HEK293 (cell line): ENCODE measurements at regions not wholly inside any gene's neighbourhood (a gene's known extent, or its start where the extent isn't known, plus 50 kb on each side); places are given as distances from the start of the nearest gene placed in this dataset.

Experiments
- BCL11A ChIP-seq: fragments of 450-650 bp; formaldehyde crosslinking; IDR thresholded peaks from 2 replicates; pipeline ENCODE4 v1.5.1; 2016; ENCODE audit warnings: low read depth, missing biosample characterization, missing genetic modification characterization
- GLIS1 ChIP-seq: fragments of 450-650 bp; formaldehyde crosslinking; IDR thresholded peaks from 2 replicates; pipeline ENCODE4 v1.5.1; 2016; ENCODE audit warnings: missing biosample characterization, missing genetic modification characterization
- HOXD13 ChIP-seq: sonication (generic); formaldehyde crosslinking; IDR thresholded peaks from 2 replicates; pipeline ENCODE4 v1.8.0; 2022; ENCODE audit warnings: missing genetic modification reagents, borderline replicate concordance
- ZNF140 ChIP-seq: fragments of 450-650 bp; formaldehyde crosslinking; IDR thresholded peaks from 2 replicates; pipeline ENCODE4 v1.5.1; 2016; ENCODE audit warnings: missing biosample characterization, missing genetic modification characterization
- ZNF292 ChIP-seq: fragments of 450-650 bp; formaldehyde crosslinking; IDR thresholded peaks from 2 replicates; pipeline ENCODE4 v1.5.1; 2016; ENCODE audit warnings: low read depth, missing biosample characterization, missing genetic modification characterization, borderline replicate concordance
- ZNF76 ChIP-seq: fragments of 450-650 bp; formaldehyde crosslinking; IDR thresholded peaks from 2 replicates; pipeline ENCODE4; 2016; ENCODE audit warnings: low read depth, missing biosample characterization, missing genetic modification characterization, borderline replicate concordance
- ZNF777 ChIP-seq: fragments of 450-650 bp; formaldehyde crosslinking; IDR thresholded peaks from 2 replicates; pipeline ENCODE4 v1.5.1; 2017; ENCODE audit warnings: missing biosample characterization, missing genetic modification characterization, borderline replicate concordance
- TF ChIP-seq, protein P1 (sequence below): fragments of 450-650 bp; formaldehyde crosslinking; IDR thresholded peaks from 2 replicates; pipeline ENCODE4 v1.5.1; 2016; ENCODE audit warnings: missing biosample characterization, missing genetic modification characterization
- TF ChIP-seq, protein P2 (sequence below): fragments of 450-650 bp; formaldehyde crosslinking; IDR thresholded peaks from 2 replicates; pipeline ENCODE4 v1.5.1; 2016; ENCODE audit warnings: missing biosample characterization, missing genetic modification characterization
- TF ChIP-seq, protein P3 (sequence below): fragments of 450-650 bp; formaldehyde crosslinking; IDR thresholded peaks from 2 replicates; pipeline ENCODE4 v1.5.1; 2016; ENCODE audit warnings: missing biosample characterization, missing genetic modification characterization, borderline replicate concordance
- TF ChIP-seq, protein P4 (sequence below): fragments of 450-650 bp; formaldehyde crosslinking; conservative IDR thresholded peaks from 2 replicates; pipeline ENCODE4 v1.5.1; 2016; ENCODE audit warnings: low read depth, missing biosample characterization, missing genetic modification characterization

DNA sequence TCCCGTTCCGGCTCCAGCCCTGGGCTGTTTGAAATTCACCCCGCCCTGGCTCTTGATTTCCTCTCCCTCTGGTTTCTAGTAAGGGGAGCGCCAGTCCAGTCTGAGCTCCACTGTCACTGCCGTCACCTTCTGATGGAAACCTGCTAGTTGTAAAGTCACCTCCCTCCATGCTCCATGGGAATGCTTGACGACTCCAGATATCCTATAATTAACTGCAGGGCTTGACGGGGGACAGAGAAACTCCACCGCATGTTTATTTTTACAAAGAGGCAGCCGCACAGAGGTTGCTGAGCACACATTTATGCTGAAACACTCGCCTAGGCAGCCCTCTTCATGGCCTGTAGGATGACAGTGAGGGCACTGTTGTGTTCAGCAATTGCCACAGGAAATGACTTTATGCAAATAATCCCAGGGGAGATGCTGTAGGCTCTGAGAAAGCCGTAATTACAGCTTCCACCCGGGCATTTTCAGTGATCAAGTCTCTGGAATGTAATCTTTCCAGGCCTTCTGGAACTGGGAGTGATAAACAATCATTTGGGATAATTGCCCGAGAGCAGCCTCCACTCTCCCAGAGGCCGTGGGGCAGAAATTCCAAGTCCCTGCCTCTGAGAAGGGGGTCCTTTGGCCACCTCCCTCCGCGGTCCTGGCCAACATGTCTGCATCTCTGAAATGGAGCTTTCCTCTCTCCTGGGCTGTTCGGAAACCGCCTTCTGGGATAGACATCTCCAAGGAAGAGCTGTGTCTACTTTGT, 300.5 kb downstream of the KLF6 start:
- TF ChIP-seq, protein P1, sequence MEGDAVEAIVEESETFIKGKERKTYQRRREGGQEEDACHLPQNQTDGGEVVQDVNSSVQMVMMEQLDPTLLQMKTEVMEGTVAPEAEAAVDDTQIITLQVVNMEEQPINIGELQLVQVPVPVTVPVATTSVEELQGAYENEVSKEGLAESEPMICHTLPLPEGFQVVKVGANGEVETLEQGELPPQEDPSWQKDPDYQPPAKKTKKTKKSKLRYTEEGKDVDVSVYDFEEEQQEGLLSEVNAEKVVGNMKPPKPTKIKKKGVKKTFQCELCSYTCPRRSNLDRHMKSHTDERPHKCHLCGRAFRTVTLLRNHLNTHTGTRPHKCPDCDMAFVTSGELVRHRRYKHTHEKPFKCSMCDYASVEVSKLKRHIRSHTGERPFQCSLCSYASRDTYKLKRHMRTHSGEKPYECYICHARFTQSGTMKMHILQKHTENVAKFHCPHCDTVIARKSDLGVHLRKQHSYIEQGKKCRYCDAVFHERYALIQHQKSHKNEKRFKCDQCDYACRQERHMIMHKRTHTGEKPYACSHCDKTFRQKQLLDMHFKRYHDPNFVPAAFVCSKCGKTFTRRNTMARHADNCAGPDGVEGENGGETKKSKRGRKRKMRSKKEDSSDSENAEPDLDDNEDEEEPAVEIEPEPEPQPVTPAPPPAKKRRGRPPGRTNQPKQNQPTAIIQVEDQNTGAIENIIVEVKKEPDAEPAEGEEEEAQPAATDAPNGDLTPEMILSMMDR: no peak
- TF ChIP-seq, protein P2, sequence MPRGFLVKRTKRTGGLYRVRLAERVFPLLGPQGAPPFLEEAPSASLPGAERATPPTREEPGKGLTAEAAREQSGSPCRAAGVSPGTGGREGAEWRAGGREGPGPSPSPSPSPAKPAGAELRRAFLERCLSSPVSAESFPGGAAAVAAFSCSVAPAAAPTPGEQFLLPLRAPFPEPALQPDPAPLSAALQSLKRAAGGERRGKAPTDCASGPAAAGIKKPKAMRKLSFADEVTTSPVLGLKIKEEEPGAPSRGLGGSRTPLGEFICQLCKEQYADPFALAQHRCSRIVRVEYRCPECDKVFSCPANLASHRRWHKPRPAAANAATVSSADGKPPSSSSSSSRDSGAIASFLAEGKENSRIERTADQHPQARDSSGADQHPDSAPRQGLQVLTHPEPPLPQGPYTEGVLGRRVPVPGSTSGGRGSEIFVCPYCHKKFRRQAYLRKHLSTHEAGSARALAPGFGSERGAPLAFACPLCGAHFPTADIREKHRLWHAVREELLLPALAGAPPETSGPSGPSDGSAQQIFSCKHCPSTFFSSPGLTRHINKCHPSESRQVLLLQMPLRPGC: peak; percentile 25; the same call in 1 of the 2 replicates
- TF ChIP-seq ZNF140 (tag by site-specific recombination) (no peak), ZNF76 (tag by site-specific recombination) (no peak), BCL11A (no peak), GLIS1 (tag by site-specific recombination) (peak; percentile 73), ZNF292 (tag by site-specific recombination) (no peak), ZNF777 (tag by site-specific recombination) (no peak), HOXD13 (CRISPR knock-in tag) (no peak)
- TF ChIP-seq, protein P3, sequence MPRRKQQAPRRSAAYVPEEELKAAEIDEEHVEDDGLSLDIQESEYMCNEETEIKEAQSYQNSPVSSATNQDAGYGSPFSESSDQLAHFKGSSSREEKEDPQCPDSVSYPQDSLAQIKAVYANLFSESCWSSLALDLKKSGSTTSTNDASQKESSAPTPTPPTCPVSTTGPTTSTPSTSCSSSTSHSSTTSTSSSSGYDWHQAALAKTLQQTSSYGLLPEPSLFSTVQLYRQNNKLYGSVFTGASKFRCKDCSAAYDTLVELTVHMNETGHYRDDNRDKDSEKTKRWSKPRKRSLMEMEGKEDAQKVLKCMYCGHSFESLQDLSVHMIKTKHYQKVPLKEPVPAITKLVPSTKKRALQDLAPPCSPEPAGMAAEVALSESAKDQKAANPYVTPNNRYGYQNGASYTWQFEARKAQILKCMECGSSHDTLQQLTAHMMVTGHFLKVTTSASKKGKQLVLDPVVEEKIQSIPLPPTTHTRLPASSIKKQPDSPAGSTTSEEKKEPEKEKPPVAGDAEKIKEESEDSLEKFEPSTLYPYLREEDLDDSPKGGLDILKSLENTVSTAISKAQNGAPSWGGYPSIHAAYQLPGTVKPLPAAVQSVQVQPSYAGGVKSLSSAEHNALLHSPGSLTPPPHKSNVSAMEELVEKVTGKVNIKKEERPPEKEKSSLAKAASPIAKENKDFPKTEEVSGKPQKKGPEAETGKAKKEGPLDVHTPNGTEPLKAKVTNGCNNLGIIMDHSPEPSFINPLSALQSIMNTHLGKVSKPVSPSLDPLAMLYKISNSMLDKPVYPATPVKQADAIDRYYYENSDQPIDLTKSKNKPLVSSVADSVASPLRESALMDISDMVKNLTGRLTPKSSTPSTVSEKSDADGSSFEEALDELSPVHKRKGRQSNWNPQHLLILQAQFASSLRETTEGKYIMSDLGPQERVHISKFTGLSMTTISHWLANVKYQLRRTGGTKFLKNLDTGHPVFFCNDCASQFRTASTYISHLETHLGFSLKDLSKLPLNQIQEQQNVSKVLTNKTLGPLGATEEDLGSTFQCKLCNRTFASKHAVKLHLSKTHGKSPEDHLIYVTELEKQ (tag by site-specific recombination): no peak
- TF ChIP-seq, protein P4, sequence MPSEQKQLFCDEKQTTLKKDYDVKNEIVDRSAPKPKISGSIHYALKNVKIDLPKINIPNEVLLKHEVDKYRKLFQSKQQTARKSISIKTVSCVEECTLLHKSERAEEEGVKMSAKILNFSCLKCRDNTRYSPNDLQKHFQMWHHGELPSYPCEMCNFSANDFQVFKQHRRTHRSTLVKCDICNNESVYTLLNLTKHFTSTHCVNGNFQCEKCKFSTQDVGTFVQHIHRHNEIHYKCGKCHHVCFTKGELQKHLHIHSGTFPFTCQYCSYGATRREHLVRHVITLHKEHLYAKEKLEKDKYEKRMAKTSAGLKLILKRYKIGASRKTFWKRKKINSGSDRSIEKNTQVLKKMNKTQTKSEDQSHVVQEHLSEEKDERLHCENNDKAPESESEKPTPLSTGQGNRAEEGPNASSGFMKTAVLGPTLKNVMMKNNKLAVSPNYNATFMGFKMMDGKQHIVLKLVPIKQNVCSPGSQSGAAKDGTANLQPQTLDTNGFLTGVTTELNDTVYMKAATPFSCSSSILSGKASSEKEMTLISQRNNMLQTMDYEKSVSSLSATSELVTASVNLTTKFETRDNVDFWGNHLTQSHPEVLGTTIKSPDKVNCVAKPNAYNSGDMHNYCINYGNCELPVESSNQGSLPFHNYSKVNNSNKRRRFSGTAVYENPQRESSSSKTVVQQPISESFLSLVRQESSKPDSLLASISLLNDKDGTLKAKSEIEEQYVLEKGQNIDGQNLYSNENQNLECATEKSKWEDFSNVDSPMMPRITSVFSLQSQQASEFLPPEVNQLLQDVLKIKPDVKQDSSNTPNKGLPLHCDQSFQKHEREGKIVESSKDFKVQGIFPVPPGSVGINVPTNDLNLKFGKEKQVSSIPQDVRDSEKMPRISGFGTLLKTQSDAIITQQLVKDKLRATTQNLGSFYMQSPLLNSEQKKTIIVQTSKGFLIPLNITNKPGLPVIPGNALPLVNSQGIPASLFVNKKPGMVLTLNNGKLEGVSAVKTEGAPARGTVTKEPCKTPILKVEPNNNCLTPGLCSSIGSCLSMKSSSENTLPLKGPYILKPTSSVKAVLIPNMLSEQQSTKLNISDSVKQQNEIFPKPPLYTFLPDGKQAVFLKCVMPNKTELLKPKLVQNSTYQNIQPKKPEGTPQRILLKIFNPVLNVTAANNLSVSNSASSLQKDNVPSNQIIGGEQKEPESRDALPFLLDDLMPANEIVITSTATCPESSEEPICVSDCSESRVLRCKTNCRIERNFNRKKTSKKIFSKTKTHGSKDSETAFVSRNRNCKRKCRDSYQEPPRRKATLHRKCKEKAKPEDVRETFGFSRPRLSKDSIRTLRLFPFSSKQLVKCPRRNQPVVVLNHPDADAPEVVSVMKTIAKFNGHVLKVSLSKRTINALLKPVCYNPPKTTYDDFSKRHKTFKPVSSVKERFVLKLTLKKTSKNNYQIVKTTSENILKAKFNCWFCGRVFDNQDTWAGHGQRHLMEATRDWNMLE (tag by site-specific recombination): 0 out of 2 replicates have a peak, but pooled peaks have one; percentile 29
